Ascending aorta (tissue), 2 donors: ENCODE measurements at regions not wholly inside any gene's neighbourhood (a gene's known extent, or its start where the extent isn't known, plus 50 kb on each side); places are given as distances from the start of the nearest gene placed in this dataset.
"Not testable (repeated sequence)": the region's sequence is repeated elsewhere in the genome, so short reads cannot be mapped to it uniquely, and the experiment has no call there.

Experiments
- DNase-seq, 2 donors: peaks; one replicate each; pipeline ENCODE4 v3.0.0-alpha.2; 2019; ENCODE audit warnings: low spot score in 2 of 2
- H3K27ac ChIP-seq, 2 donors: fragments of 200-600 bp; sonication (generic); one replicate each; pipeline ENCODE4 v1.5.1; 2016 to 2017; ENCODE audit warnings: mild to moderate bottlenecking in 1 of 2
- H3K27me3 ChIP-seq: fragments of 200-600 bp; sonication (generic); one replicate; pipeline ENCODE4 v1.5.1; 2017
- H3K36me3 ChIP-seq, 2 donors: fragments of 200-600 bp; sonication (generic); one replicate each; pipeline ENCODE4 v1.5.1; 2016
- H3K4me1 ChIP-seq, 2 donors: fragments of 200-600 bp; sonication (generic); one replicate each; pipeline ENCODE4 v1.5.1; 2016 to 2017; ENCODE audit warnings: mild to moderate bottlenecking in 1 of 2
- H3K4me3 ChIP-seq, 2 donors: fragments of 200-600 bp; sonication (generic); one replicate each; pipeline ENCODE4 v1.5.1; 2016 to 2017; ENCODE audit warnings: mild to moderate bottlenecking in 1 of 2
- H3K9me3 ChIP-seq, 2 donors: fragments of 200-600 bp; sonication (generic); one replicate each; pipeline ENCODE4 v1.5.1; 2016
- intact Hi-C: fragments of 100-400 bp; cut with DNase I; formaldehyde crosslinking; loops from one replicate; pipeline ENCODE4 v1.15.1; 2023
- TF ChIP-seq, protein P1 (sequence below), 3 experiments: fragments of 200-600 bp in 2 of 3; fragments of 450-650 bp in 1 of 3; sonication (generic) in 2 of 3; IDR thresholded peaks; one replicate each; pipeline ENCODE4 v1.5.1; 2016 to 2019; ENCODE audit warnings: antibody characterized with exemption in 3 of 3, mild to moderate bottlenecking in 1 of 3, moderate library complexity in 1 of 3

DNA sequence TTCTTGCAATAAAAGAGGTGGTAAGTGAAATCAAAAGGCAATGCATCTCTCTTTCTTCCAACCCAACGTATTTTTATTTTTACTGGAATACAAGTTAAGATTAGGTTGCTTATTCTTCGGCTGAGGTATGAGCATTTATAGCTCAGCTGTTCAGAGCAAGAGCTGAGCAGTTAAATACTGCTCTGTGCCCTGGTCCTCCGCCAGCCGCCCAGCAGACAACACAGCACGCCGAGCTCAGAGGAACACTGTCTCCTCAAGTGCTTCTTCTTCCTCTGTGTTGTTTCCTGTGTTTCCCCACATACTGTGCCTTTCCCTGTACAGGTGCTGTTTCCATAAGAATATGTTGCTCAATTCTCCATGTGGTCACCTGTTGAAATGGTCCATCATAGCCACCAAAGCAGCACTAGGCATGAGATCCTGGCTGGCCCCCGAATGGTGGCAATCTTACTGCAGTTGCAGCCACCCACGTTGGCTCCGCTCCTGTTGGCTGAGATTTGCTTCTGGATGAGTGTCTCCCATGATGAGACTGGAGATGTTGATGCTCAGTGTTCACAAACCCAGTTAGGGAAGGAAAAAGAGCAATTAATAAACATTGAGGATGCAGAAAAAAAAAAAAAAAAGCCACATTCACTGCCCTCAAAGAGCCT is 515.3 kb downstream of the GRIN2A start:
- DNase-seq: no peak
- intact Hi-C loops: no loop called here
- H3K27ac ChIP-seq: no peak overlapping the region
- no peaks in the 10 kb centered on the region for H3K9me3 ChIP-seq
- TF ChIP-seq, protein P1, sequence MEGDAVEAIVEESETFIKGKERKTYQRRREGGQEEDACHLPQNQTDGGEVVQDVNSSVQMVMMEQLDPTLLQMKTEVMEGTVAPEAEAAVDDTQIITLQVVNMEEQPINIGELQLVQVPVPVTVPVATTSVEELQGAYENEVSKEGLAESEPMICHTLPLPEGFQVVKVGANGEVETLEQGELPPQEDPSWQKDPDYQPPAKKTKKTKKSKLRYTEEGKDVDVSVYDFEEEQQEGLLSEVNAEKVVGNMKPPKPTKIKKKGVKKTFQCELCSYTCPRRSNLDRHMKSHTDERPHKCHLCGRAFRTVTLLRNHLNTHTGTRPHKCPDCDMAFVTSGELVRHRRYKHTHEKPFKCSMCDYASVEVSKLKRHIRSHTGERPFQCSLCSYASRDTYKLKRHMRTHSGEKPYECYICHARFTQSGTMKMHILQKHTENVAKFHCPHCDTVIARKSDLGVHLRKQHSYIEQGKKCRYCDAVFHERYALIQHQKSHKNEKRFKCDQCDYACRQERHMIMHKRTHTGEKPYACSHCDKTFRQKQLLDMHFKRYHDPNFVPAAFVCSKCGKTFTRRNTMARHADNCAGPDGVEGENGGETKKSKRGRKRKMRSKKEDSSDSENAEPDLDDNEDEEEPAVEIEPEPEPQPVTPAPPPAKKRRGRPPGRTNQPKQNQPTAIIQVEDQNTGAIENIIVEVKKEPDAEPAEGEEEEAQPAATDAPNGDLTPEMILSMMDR (IDR thresholded peaks at IDR 0.05): no peak
- no peaks in the 10 kb centered on the region for H3K27me3 ChIP-seq
- no peak overlapping the region for H3K4me3 ChIP-seq
- no peaks in the 10 kb centered on the region for H3K36me3 ChIP-seq
- no peaks in the 10 kb centered on the region for H3K4me1 ChIP-seq

DNA sequence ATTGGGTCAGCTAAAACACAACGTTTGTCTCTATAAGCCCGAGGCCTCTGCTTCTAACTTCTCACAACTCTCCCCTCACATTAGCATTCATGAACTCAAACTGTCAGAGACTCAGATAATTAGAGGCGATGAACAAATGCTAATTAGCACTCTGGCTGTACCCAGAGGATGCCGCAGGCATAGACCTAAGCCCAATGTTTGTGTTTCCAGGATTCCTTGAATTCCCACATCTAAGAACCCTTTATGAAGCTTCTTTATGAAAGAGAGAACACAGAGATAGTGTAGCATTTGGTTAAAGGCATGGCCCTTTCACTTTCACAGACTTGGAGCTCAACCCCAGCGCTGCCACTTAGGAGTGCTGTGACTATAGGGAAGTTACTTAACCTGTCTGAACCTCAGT is 512.2 kb downstream of the GRIN2A start:
- no peaks in the 10 kb centered on the region for H3K4me1 ChIP-seq
- H3K27me3 ChIP-seq: no peaks in the 10 kb centered on the region
- DNase-seq: no peak
- intact Hi-C loops: no loop called here
- no peak overlapping the region for H3K4me3 ChIP-seq
- H3K27ac ChIP-seq: no peak overlapping the region
- no peaks in the 10 kb centered on the region for H3K9me3 ChIP-seq
- H3K36me3 ChIP-seq: no peaks in the 10 kb centered on the region
- TF ChIP-seq, protein P1 (IDR thresholded peaks at IDR 0.05): no peak

DNA sequence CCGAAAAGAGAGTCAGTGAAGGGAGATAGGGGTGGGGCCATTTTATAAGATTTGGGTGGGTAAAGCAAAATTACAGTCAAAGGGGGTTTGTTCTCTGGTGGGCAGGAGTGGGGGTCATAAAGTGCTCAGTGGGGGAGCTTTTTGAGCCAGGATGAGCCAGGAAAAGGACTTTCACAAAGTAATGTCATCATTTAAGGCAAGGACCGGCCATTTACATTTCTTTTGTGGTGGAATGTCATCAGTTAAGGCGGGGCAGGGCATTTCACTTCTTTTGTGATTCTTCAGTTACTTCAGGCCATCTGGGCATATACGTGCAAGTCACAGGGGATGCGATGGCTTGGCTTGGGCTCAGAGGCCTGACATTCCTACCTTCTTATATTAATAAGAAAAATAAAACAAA is 511.6 kb downstream of the GRIN2A start:
- DNase-seq, H3K27ac ChIP-seq, H3K4me1 ChIP-seq, H3K27me3 ChIP-seq, intact Hi-C loops, H3K9me3 ChIP-seq, H3K36me3 ChIP-seq, H3K4me3 ChIP-seq: not testable (repeated sequence)

DNA sequence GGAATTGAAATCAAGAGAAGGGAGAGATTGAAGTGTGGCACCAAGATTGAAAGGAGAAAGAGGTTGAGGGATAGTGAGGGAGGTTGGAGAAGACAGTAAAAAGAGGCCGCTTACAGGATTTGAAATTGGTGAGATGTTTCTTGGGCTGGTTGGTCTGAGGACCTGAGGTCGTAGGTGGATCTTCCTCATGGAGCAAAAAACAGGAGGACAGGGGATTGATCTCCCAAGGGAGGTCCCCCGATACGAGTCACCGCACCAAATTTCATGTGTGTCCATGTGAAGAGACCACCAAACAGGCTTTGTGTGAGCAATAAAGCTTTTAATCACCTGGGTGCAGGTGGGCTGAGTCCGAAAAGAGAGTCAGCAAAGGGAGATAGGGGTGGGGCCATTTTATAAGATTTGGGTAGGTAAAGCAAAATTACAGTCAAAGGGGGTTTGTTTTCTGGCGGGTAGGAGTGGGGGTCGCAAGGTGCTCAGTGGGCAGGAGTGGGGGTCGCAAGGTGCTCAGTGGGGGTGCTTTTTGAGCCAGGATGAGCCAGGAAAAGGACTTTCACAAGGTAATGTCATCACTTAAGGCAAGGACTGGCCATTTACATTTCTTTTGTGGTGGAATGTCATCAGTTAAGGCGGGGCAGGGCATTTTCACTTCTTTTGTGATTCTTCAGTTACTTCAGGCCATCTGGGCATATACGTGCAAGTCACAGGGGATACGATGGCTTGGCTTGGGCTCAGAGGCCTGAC is 505.5 kb downstream of the GRIN2A start:
- DNase-seq, H3K27me3 ChIP-seq, H3K4me1 ChIP-seq, intact Hi-C loops, H3K4me3 ChIP-seq, H3K36me3 ChIP-seq, H3K27ac ChIP-seq, H3K9me3 ChIP-seq: not testable (repeated sequence)

DNA sequence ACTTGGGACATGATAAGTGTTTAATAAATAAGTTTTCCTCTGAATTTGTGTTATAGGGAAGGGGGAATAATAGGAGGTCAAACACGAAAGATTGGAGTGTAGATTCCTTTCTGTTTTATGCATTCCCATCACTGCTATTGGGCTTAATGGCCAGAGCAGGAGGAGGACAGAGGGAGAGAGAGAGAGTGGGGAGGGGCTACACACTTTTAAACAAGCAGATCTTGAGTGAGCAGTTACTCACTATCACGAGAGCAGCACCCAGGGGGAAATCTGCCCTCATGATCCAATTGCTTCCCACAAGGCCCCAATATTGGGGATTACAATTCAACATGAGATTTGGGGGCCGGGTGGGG is 505.0 kb downstream of the GRIN2A start:
- Histone ChIP-seq H3K27me3 (no peaks in the 10 kb centered on the region), H3K9me3 (no peaks in the 10 kb centered on the region), H3K4me1 (no peaks in the 10 kb centered on the region), H3K4me3 (no peak overlapping the region), H3K36me3 (no peaks in the 10 kb centered on the region), H3K27ac (no peak overlapping the region)
- TF ChIP-seq, protein P1 (IDR thresholded peaks at IDR 0.05): no peak
- intact Hi-C loops: no loop called here
- DNase-seq: no peak

DNA sequence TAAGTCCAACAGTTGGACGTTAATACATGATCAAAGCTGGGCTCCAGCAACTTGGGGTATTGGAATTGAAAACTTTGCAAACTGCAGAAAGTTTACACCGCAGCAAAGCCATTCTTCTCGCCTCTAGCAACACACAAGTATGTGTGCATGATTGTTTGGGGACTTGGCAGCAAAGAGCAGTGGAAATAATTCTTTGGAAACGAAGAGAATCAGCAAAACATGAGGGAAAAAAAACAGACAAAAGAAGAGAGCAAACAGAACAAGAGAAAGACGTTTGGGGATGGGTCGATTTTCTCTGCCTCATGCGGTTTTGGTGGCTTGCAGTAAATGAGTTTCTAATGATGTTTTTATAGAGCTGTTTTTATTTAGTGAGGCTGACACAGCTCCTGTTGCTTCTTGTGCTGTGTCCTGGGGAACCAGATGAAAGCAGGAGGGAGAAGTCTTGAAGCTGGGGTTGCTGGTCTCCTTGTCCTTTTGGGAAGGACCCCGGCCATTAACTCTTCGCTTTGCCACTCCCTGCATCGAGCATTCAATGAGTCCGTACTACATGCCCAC is 502.9 kb downstream of the GRIN2A start:
- no peak for DNase-seq
- Histone ChIP-seq H3K36me3 (no peaks in the 10 kb centered on the region), H3K9me3 (peaks cover 0 to 13% of the 10 kb centered on the region in 2 donors), H3K27me3 (no peaks in the 10 kb centered on the region), H3K27ac (no peak overlapping the region), H3K4me3 (no peak overlapping the region), H3K4me1 (no peaks in the 10 kb centered on the region)
- TF ChIP-seq, protein P1 (IDR thresholded peaks at IDR 0.05): no peak
- intact Hi-C loops: no loop called here
